A673 (cell line): ENCODE measurements at regions not wholly inside any gene's neighbourhood (a gene's known extent, or its start where the extent isn't known, plus 50 kb on each side); places are given as distances from the start of the nearest gene placed in this dataset.
"Not testable (repeated sequence)": the region's sequence is repeated elsewhere in the genome, so short reads cannot be mapped to it uniquely, and the experiment has no call there.

ENCODE experiments used
- CTCF ChIP-seq: fragments of 300-800, 200-600 bp; sonication (generic); conservative IDR thresholded peaks from 2 replicates; pipeline ENCODE4 v1.5.1; 2017; ENCODE audit warnings: low read depth, mild to moderate bottlenecking, antibody characterized with exemption, low read length, moderate library complexity, mixed read lengths
- EZH2 ChIP-seq: fragments of 200-600 bp; sonication (generic); IDR thresholded peaks from 2 replicates; pipeline ENCODE4 v1.6.1; 2017; ENCODE audit warnings: borderline replicate concordance, low read depth, mild to moderate bottlenecking, mixed read lengths, antibody characterized with exemption, low read length; ENCODE audit not compliant: poor library complexity, severe bottlenecking

- TF ChIP-seq CTCF, EZH2: not testable (repeated sequence)
Measured at GRCh38 chr11:49817705-49818430, 134.3 kb upstream of the OR4C13 start.
